ENCODE measurements at regions not wholly inside any gene's neighbourhood (a gene's known extent, or its start where the extent isn't known, plus 50 kb on each side); places are given as distances from the start of the nearest gene placed in this dataset.
"Not testable (repeated sequence)": the region's sequence is repeated elsewhere in the genome, so short reads cannot be mapped to it uniquely, and the experiment has no call there.

GRCh38 chrX:66902081-66902480, 263.2 kb upstream of the EDA2R start:
- no peak for DNase-seq

- DNase-seq: no peak
These were observed 262.0 kb upstream of the EDA2R start for GRCh38 chrX:66900886-66901285.

- DNase-seq: no peak
These were observed 253.1 kb upstream of the EDA2R start for GRCh38 chrX:66892004-66892403.

- no peak for DNase-seq
These were observed 250.5 kb upstream of the EDA2R start for GRCh38 chrX:66889418-66889817.

- DNase-seq: no peak
These were observed 243.2 kb upstream of the EDA2R start for GRCh38 chrX:66882101-66882500.

- DNase-seq: no peak
These were observed 237.9 kb upstream of the EDA2R start for GRCh38 chrX:66876776-66877175.

- DNase-seq: no peak
These were observed 233.9 kb upstream of the EDA2R start for GRCh38 chrX:66872771-66873170.

GRCh38 chrX:66863721-66864120, 224.8 kb upstream of the EDA2R start:
- no peak for DNase-seq

GRCh38 chrX:66833426-66833825, 194.5 kb upstream of the EDA2R start:
- DNase-seq: no peak

- no peak for DNase-seq
These were observed 176.3 kb upstream of the EDA2R start for GRCh38 chrX:66815227-66815626.

GRCh38 chrX:66794514-66794913, 155.6 kb upstream of the EDA2R start:
- DNase-seq: not testable (repeated sequence)

- no peak for DNase-seq
These were observed 127.4 kb upstream of the EDA2R start for GRCh38 chrX:66766318-66766717.

GRCh38 chrX:66760651-66761050, 121.8 kb upstream of the EDA2R start:
- no peak for DNase-seq

GRCh38 chrX:66756717-66757116, 117.8 kb upstream of the EDA2R start:
- DNase-seq: no peak

GRCh38 chrX:66751136-66751782, 112.4 kb upstream of the EDA2R start:
- no peak for DNase-seq

- not testable (repeated sequence) for DNase-seq
These were observed 105.6 kb upstream of the EDA2R start for GRCh38 chrX:66744519-66744918.

GRCh38 chrX:66731398-66731797, 92.5 kb upstream of the EDA2R start:
- no peak for DNase-seq

GRCh38 chrX:66728818-66729271, 90.0 kb upstream of the EDA2R start:
- DNase-seq: peak; percentile 15

GRCh38 chrX:66717926-66718325, 79.0 kb upstream of the EDA2R start:
- no peak for DNase-seq

- DNase-seq: no peak
These were observed 59.7 kb upstream of the EDA2R start for GRCh38 chrX:66698273-66699204.

GRCh38 chrX:66692512-66692911, 53.6 kb upstream of the EDA2R start:
- DNase-seq: not testable (repeated sequence)
